ENCODE measurements at regions not wholly inside any gene's neighbourhood (a gene's known extent, or its start where the extent isn't known, plus 50 kb on each side); places are given as distances from the start of the nearest gene placed in this dataset.
"Not testable (repeated sequence)": the region's sequence is repeated elsewhere in the genome, so short reads cannot be mapped to it uniquely, and the experiment has no call there.

DNA sequence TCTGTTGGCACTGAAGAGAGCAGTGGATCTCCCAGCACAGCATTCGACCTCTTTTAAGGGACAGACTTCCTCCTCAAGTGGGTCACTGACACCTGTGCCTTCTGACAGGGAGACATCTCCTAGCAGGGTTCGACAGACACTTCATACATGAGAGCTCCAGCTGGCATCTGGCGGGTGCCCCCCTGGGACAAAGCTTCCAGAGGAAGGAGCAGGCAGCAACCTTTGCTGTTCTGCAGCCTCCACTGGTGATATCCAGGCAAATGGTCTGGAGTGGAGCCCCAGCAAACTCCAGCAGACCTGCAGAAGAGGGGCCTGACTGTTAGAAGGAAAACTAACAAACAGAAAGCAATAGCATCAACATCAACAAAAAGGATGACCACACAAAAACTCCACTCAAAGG lies 624.3 kb upstream of the CCDC179 start:
- DNase-seq = not testable (repeated sequence)

DNA sequence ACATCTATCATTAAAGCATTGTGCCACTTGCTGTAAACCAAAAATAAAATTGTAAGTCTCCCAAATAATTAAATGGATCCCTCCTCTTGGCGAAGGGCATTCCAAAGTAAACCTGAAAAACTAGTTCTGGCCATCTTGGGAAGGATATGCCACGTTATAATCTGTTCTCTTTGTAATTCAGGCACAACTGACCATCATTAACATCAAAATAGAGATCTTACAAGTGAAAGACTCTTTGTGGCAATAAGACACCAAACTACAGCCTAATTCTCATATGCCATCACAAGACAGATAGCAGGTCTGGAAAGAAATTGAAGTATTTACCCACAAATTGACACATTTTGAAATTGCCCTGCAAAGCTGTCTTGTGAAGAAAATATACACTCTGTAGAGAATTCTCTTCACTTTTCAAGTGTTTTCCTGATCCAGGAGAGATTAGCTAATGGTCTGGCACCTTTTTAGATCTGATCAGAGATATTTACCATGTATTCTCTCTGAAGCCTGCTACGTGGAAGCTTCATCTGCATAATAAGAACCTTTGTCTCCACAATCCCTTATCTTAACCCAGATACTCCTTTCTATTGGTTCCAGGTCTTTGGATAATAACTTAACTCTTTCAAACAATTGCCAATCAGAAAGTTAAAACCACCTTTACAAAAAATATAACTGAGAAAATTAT lies 630.4 kb upstream of the CCDC179 start:
- no peak for DNase-seq

DNA sequence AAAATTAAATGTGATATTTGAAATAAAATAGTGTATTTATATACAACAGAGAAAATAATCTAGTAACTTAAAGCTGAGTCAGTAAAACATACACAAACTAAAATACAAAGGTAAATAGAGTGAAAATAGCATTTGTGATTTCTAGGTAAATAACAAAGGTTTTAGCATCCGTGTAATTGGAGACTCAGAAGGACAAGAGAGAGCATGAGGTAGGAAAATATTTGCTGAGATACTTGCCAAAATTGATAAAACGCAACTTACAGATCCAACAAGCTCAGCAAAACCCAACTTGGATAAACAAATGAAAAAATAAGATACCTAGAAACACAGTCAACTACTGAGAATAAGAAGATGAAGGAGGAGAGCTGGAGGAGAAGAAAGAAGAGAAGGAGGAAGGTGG lies 634.7 kb upstream of the CCDC179 start:
- DNase-seq = no peak

DNA sequence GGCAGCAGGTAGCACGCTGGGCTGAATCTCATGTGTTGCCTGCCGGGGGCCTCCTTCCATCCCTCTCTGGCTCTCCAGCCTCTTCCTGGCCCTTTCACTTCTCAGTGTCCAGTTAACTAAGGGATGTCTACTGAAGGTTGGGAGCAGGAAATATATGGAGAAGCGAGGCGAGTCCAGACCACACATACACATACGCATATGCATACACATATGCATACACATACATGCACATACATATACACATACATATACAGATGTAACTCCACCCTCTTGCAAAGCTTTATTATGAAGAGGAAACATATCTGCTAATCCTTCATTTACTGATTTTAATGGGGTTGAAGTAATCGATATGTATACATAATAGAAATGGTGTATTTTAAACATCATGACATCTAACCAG lies 636.1 kb upstream of the CCDC179 start:
- DNase-seq = no peak

DNA sequence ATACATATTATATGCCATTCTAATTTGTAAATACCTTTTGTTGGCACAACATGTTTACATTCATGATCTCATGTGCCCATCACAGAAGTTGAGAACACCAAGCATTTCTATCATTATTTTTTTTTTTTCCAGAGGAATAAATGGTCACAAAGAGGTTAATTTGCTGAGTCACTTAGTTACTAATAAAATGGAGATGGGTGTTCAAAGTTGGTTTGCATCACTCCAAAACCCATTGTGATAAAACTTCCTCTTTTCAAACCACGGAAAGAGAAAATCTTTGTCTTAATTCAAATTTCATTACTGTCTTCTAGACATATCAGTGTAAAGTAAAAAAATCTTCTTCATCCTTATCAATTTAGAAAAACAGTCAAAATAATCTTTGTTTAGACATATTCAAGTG lies 636.8 kb upstream of the CCDC179 start:
- DNase-seq = no peak

DNA sequence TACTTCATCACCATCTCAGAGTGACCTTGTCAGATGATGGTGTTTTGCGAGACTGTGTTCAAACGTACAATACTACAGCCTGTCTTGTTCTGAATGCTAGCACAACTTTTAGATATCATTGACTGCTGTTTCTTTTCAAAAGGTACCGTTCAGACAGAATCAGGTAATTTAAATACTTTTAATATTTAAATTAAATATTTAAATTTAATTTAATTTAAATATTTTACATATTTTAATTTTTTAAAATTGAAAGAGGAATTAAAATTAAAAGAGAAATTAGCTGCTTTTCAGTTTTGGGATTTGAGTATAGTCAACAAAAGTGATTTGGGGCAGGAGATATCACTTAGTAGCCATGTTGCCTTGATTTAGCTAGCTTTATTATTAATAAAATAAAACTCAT lies 642.1 kb upstream of the CCDC179 start:
- no peak for DNase-seq

DNA sequence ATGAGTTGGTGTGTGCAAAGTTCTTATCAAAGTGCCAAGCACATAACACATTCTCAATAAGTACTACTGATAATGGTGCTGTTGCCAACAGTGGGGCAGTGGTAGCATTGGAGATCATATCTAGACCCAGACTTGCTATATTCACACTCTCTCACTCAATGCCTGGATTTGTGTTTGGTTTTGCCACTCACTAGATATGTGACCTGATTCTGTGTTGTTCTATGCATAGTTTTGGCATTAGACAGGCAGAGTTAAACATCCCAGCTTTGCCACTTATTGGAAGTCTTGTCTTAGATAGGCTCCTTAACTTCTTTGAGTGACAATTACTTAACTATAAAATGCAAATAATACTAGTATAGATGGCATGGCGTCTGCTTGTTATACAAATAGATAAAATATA lies 642.6 kb upstream of the CCDC179 start:
- DNase-seq = no peak

DNA sequence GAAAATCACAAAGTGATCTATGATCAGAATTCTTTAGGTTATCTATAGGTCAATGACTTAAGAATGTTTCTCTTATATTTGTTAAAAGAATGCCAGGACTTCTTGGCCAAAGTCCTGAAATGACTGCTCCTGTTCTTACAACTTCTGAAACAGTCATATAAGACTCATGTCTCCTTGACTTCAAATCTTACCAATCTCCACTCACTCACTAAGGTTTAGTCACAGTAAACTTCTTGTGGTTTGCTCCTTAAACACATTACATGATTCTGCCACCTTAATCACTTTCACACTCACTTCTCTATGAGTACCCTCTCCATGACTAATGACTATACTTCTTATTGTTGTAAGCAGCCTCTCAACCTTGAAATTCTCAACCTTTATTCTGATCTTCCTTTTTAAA lies 648.7 kb upstream of the CCDC179 start:
- no peak for DNase-seq

DNA sequence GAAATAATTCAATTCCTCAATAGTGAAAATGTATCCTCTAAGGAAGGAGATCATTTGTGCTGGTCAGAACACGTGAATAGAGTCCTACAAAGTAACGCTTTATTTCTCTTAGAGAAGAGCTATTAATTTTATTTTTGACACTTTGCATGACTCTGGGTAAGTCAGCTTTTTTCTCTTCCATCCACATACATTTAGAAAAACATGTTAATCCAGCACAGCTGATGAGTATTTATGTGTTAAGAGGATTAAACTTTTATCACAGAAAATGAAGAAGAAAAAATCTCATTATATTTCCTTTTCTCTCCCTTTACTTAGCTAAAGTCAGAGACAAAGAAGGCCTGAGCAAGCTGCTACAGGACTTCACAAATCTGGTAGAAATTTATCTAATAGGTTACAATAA lies 649.5 kb upstream of the CCDC179 start:
- DNase-seq = no peak

DNA sequence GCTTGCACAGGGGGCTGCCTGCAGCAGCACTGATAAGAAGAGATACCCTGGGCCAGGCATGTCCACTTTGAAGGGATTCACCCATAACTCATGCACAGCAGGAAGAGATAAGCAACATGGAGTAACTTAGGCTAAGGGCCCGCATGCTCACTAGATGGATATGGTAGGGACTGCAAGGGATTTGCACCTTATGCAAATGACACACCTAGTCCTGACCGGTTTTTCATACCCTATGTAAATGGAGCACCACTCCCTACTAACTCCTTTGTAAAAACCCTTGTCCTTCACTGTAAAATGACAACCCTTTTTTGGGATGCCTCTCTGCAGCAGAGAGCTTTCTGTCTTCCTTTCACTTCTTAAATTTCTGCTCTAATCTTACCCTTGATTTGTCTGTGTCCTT lies 658.9 kb upstream of the CCDC179 start:
- no peak for DNase-seq

DNA sequence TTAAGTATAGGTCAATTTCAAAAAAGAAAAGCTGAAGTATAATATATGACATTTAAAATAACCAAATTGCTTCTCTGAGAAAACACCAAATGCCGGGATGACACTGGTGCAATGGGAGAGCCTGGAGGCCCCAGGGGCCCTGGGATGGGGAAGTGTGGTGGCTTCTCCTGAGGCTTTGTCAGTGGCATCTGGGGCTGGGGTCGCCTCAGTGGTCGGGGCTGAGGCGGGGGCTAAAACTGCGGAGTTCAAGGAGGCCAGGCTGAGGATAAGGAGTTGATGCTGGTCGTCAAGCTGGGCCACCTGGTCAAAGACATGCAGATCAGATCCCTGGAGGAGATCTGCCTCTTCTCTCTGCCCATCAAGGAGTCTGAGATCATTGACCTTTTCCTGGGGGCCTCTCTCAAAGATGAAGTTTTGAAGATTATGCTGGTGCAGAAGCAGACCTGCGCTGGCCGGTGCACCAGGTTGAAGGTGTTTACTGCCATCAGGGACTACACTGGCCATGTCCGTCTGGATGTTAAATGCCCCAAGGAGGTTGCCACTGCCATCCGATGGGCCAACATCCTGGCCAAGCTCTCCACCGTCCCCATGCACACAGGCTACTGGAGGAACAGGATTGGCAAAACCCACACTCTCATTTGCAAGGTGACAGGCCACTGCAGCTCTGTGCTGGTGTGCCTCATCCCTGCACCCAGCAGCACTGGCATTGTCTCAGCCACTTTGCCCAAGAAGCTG lies 660.1 kb upstream of the CCDC179 start:
- DNase-seq = no peak

DNA sequence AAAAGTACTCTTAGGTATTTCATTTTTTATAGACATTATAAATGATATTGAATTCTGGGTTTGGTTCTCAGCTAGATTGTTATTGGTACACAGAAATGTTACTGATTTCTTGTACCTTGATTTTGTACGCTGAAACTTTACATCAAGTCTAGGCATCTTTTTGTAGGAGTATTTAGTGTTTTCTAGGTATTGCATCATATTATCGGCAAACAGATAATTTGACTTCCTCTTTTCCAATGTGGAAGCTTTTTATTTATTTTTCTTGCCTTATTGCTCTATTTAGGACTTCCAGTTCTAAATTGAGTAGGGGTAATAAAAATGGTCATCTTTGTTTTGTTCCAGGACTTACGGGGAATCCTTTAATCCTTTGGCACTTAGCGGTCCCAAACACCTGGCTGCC lies 676.6 kb upstream of the CCDC179 start:
- DNase-seq = no peak

DNA sequence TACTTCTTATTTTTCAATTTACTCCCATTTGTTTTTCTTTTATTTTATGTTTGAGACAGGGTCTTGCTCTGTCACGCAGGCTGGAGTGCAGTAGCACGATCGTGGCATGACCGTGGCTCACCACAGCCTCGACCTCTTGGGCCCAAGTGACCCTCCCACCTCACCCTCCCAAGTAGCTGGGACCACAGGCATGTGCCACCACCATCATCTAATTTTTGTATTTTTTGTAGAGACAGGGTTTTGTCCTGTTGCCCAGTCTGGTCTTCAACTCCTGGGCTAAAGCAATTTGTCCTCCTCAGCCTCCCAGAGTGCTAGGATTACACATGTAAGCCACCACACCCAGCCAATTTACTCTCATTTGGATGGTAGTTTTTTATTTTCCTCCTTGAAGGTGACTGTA lies 679.3 kb upstream of the CCDC179 start:
- DNase-seq = no peak

DNA sequence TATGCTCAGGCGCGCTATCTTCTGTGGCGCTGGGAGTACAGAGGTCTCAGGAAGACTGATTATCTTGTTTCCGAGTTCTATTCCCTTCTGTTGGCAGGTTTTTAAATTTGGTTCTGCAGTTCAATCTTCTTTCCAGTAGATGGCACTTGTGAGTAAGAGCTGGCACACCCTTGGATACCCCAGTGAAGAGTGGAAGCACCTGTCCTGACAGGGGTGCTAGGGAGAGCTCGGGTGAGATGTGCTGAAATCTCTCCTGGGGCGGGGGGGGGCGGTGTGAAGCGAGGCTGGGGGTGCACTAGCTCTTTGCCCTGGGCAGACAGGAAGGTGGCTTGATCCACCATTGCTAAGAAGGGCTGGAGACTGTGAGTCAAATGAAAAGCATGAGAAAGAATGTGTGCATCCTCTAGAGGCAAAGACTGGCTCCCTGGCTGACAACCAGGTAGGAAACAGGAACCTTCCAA lies 679.9 kb upstream of the CCDC179 start:
- no peak for DNase-seq

DNA sequence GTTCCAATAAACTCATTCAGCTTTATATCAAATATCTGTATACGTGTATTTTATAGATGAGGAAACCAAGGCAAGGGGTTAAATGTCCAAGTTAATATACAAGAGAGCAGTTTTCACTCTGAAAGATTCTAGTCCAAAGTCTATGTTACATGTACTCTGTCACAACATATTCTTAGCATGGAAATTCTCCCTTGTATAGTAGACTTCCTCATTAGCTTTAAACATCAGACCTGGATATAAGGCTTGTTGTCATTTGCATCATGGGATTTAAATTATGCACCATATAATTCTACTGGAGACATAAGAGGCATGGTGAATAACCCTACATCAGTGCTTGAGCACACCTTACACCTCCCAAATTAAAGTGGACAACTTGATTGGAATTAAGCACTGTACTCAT lies 681.9 kb upstream of the CCDC179 start:
- DNase-seq = no peak

DNA sequence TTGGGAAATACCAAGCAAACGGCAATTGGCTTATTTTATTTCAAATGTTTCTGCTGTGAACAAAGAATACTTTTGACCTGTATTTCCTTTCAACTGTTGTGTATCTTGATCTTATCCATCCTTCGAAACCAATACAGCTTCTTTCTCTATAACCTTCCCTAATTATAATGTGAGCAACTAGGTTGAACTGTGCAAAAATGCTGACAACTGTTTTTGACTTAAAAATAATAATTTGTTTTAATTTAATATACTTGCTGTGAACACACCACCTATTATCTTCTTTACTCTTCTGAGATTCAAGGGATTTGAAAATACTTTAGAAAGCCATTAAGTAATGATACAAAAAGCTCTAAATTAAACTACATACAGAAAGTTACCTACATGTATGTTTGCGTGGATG lies 682.5 kb upstream of the CCDC179 start:
- DNase-seq = no peak

DNA sequence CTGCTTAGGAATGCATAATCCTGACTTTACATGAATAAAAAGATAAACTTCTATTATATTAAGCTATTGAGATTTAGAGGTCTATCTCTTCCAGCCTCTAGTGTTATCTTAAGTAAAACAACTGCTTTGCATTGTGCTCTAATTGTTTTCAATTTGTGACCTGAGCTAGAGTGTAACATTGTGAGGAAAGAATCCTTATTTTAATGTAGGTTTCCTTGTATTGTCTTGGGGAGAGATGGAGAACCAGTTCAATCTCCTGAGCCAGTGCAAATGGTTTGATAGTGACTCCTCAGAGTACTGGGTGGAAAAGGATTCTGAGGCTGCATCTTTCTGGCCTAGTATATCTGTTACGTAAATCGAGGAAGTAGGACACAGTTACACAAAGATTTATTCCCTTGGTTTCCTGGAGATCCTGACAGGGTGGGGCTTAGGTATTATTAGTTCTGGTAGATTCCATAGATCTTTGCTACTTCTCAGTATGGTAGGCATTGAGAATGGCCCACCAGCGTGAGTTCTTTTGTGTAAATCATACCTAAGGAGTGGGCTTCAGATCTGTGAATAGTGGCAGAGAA lies 683.5 kb upstream of the CCDC179 start:
- no peak for DNase-seq

DNA sequence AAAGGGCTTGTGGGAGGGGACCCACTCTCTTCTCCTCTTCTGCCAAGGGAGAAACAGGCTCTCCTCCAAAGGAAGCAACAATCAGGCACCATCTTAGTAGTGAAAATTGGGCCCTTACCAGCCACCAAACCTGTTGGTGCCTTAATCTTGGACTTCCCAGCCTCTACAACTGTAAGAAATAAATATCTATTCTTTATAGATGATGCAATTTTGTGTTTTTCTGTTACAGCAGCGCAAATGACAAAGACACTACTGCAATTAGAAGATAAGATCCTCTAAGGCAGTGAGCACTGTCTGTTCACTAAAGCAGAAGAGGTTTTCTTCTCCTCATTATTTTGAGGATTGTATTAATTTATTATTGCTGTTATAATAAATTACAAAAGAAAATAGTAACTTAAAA lies 691.4 kb upstream of the CCDC179 start:
- DNase-seq = no peak

DNA sequence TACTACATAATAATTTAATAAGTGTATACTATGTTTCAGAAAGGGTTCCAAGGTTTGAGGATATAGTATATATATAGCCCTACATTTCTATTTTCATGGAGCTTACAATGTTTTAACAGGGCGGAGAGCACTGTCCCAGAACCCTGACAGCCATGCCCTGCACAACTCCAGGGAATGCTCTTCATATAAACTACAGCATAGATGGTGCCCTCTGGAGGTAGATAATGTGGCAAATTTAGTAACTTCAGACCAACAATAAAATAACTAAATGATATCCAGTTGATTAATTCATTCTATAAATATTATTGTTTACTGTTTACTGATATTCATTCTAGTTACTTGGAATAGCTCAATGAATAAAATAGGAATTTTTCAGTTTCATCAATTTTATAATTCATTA lies 693.7 kb upstream of the CCDC179 start:
- DNase-seq = no peak

DNA sequence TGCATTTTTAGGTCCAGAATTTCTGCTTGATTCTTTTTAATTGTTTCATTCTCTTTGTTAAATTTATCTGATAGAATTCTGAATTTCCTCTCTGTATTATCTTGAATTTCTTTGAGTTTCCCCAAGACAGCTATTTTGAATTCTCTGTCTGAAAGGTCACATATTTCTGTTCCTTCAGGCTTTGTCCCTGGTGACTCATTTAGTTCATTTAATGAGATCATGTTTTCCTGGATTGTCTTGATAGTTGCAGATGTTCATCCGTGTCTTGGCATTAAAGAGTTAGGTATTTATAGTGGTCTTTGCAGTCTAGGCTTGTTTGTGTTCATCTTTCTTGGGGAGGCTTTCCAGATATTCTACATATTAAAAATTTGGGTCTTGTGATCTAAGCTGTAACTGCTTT lies 694.8 kb upstream of the CCDC179 start:
- DNase-seq = no peak

DNA sequence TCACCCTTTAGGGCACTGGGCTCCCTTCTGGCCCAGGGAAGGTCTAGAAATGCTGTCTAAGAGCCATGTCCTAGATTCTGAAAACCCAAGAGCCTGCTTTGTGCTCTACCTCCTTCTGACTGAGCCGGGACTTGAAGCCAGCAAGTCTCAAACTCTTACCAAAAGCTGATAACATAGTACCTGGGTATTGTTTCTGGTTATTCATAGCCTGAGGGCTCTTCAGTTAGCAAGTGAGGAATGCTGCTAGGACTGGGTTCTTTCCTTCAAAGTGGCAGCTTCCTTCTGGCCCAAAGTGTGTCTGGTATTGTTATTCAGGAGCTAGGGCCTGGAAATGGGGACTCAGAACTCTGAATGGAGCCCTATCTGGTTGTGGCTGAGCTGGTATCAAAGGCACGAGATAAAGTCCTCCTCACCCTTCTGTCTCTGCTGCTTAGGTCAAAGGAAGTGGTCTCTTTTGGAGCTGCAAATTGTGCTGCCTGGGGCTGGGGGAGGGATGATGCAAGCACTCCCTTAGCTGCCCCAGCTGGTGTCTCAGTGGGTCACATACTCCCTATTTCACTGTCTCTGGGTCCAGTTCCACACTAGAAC lies 696.0 kb upstream of the CCDC179 start:
- DNase-seq = no peak

DNA sequence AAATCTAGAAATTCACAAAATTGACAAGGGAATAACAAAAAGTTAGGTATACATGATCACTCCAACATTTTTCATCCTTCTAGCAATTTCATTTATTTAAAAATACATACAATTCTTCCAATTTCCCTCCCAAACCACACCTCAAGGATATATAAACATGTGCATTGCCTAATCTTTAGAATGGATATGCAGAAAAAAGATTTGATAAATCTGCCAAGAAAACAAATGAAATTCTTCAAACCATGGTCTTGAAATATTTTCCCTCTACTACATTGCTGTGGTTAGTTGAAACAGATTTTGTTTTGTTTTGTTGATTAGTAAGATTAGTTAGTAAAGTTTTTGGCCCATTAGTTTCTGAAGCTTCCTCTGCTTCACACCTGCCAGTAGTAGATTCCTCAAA lies 703.3 kb upstream of the CCDC179 start:
- DNase-seq = no peak

DNA sequence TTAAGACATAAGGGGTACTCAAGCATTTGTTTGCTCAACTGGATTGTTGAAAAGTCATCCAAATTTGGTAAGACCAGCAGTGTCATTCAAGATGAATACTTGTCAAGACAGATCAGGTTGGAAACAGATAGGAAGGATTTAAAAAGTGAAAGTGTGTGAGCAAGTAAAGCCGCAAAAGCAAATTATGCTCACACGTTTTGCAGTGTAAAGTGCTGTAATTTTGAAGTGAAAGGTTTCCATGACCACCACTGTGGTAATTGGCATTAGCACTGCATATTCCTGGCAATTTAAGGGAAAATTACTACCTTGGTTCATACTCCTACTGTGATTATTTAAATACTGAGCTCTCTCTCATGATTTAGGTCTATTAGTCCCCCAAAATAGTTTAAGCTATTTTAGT lies 704.1 kb upstream of the CCDC179 start:
- no peak for DNase-seq

DNA sequence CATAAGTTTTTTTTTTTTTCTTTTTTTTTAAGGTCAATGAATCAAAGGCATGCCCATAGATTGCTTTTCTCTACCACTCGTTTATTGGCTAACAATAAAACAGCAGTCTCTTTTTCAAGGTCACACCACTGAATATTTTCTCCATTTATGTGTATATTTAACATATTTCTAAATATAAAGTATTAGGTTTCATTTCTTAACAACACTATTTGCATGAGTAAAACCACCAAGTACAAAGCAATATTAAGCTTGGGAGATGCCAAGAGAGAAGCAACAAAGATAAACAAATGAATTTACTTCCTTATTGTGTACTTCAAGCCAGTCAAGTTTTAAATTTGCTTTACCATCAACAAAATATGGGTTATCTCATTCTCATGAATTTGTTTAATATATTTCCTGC lies 708.9 kb upstream of the CCDC179 start:
- no peak for DNase-seq

All from NCI-H446 treated with DMSO at 0.1 percent for 48 hours (cell line).